Liver (tissue), 3 donors: ENCODE measurements at regions not wholly inside any gene's neighbourhood (a gene's known extent, or its start where the extent isn't known, plus 50 kb on each side); places are given as distances from the start of the nearest gene placed in this dataset.

Source experiments
- EGR1 ChIP-seq, 2 donors: IDR thresholded peaks; 2 replicates each; pipeline ENCODE4 v1.6.1; 2016 to 2018; ENCODE audit warnings: antibody characterized with exemption in 2 of 2, low read depth in 2 of 2
- FOXA1 ChIP-seq: IDR thresholded peaks from 2 replicates; pipeline ENCODE4 v1.6.1; 2016; ENCODE audit warnings: antibody characterized with exemption
- GABPA ChIP-seq, 2 donors: IDR thresholded peaks in 1 of 2; conservative IDR thresholded peaks in 1 of 2; 2 replicates each; pipeline ENCODE4 v1.6.1; 2016; ENCODE audit warnings: antibody characterized with exemption in 2 of 2, mild to moderate bottlenecking in 1 of 2, moderate library complexity in 1 of 2
- RAD21 ChIP-seq, 2 donors: IDR thresholded peaks; 2 replicates each; pipeline ENCODE4 v1.6.1; 2016; ENCODE audit warnings: antibody characterized with exemption in 2 of 2, mild to moderate bottlenecking in 2 of 2
- SP1 ChIP-seq: IDR thresholded peaks from 2 replicates; pipeline ENCODE4 v1.6.1; 2018; ENCODE audit warnings: antibody characterized with exemption, mild to moderate bottlenecking
- TAF1 ChIP-seq: conservative IDR thresholded peaks from 2 replicates; pipeline ENCODE4 v1.6.1; 2016; ENCODE audit warnings: antibody characterized with exemption, mild to moderate bottlenecking
- TF ChIP-seq, protein P1 (sequence below): fragments of 150-350 bp; IDR thresholded peaks from 2 replicates; pipeline ENCODE4 v1.5.1; 2017; ENCODE audit warnings: improper control_type of control experiment, low read depth, low read length; ENCODE audit not compliant: missing input control
- TF ChIP-seq, protein P2 (sequence below): IDR thresholded peaks from 2 replicates; pipeline ENCODE4 v1.6.1; 2016; ENCODE audit warnings: antibody characterized with exemption
- TF ChIP-seq, protein P3 (sequence below): IDR thresholded peaks from 2 replicates; pipeline ENCODE4 v1.6.1; 2016; ENCODE audit warnings: antibody characterized with exemption, mild to moderate bottlenecking
- donor health status: healthy.
- donor health status: healthy.

DNA sequence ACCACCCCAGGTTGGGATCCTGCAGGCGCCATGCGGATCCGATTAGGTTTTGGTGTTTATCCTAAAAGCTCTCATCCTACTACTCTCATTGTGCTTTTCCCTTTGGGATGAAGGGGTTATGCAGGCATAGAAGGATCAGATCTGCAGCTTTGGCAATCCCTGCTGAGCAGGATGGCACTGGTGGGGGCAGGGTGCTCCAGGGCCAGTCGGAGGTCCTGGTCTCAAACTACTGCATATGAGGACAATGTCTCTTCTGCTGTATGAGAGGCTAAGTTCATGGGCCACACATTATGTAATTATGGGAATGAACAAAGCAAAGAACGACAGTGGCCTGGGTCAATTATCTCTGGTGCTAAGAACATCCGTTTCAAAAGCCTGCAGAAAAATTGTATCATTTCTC, 334.2 kb downstream of the IRX1 start:
- TF ChIP-seq RAD21 (IDR thresholded peaks at IDR 0.05) (no peak), GABPA (IDR thresholded peaks at IDR 0.05 in 1 of 2, conservative IDR thresholded peaks at IDR 0.05 in 1 of 2) (no peak), SP1 (no peak), FOXA1 (no peak), EGR1 (IDR thresholded peaks at IDR 0.05; ENCODE audit: low read depth in 2 of 2) (no peak), TAF1 (no peak)
- TF ChIP-seq, protein P1, sequence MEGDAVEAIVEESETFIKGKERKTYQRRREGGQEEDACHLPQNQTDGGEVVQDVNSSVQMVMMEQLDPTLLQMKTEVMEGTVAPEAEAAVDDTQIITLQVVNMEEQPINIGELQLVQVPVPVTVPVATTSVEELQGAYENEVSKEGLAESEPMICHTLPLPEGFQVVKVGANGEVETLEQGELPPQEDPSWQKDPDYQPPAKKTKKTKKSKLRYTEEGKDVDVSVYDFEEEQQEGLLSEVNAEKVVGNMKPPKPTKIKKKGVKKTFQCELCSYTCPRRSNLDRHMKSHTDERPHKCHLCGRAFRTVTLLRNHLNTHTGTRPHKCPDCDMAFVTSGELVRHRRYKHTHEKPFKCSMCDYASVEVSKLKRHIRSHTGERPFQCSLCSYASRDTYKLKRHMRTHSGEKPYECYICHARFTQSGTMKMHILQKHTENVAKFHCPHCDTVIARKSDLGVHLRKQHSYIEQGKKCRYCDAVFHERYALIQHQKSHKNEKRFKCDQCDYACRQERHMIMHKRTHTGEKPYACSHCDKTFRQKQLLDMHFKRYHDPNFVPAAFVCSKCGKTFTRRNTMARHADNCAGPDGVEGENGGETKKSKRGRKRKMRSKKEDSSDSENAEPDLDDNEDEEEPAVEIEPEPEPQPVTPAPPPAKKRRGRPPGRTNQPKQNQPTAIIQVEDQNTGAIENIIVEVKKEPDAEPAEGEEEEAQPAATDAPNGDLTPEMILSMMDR = no peak
- TF ChIP-seq, protein P2, sequence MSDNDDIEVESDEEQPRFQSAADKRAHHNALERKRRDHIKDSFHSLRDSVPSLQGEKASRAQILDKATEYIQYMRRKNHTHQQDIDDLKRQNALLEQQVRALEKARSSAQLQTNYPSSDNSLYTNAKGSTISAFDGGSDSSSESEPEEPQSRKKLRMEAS = no peak
- TF ChIP-seq, protein P3, sequence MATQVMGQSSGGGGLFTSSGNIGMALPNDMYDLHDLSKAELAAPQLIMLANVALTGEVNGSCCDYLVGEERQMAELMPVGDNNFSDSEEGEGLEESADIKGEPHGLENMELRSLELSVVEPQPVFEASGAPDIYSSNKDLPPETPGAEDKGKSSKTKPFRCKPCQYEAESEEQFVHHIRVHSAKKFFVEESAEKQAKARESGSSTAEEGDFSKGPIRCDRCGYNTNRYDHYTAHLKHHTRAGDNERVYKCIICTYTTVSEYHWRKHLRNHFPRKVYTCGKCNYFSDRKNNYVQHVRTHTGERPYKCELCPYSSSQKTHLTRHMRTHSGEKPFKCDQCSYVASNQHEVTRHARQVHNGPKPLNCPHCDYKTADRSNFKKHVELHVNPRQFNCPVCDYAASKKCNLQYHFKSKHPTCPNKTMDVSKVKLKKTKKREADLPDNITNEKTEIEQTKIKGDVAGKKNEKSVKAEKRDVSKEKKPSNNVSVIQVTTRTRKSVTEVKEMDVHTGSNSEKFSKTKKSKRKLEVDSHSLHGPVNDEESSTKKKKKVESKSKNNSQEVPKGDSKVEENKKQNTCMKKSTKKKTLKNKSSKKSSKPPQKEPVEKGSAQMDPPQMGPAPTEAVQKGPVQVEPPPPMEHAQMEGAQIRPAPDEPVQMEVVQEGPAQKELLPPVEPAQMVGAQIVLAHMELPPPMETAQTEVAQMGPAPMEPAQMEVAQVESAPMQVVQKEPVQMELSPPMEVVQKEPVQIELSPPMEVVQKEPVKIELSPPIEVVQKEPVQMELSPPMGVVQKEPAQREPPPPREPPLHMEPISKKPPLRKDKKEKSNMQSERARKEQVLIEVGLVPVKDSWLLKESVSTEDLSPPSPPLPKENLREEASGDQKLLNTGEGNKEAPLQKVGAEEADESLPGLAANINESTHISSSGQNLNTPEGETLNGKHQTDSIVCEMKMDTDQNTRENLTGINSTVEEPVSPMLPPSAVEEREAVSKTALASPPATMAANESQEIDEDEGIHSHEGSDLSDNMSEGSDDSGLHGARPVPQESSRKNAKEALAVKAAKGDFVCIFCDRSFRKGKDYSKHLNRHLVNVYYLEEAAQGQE = no peak
